ENCODE measurements at regions not wholly inside any gene's neighbourhood (a gene's known extent, or its start where the extent isn't known, plus 50 kb on each side); places are given as distances from the start of the nearest gene placed in this dataset.

- DNase-seq: no peak
These were observed 335.3 kb downstream of the CTTN start for GRCh38 chr11:70733327-70734325.

DNA sequence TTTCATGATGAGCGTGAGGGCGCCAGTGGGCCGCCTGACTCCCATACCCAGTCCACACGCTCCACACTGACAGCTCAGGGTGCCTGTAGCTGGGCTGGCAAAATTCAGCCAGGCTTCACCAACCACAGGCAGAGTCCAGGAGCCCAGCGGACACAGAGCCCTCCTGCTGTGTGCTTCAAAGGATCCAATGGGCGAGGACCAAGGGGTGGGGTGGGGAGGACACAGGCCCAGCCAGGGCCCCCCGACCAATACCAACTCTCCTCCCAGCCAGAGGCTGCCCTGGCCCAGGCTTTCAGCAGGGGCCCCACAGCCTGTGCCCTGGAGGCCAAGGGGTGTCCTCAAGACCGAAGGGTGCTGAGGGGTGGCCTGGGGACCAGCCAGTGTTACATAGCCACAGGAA is 336.1 kb downstream of the CTTN start:
- no peak for DNase-seq

DNA sequence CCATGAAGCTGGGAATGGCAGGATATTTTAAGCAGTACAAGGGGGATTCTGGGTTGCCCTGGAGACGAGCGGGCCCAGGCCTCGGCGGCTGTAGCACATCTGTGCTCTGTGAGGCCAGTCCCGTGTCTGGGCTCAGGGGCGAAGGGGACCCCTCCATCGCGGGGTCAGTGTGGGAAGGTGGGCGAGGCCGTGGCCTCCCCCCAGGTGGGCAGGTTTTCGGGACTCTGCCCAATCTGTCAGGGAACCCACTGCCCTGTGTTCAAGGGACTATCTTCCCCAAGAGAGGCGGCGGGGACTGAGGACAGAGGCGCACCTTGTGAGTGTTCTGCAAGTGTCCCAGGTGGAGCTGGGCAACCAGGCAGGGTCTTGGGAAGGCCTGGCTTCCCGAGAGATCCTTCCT is 336.6 kb downstream of the CTTN start:
- no peak for DNase-seq

GRCh38 chr11:70735976-70736375 is 337.6 kb downstream of the CTTN start:
- DNase-seq: no peak

- DNase-seq: no peak
These were observed 338.1 kb downstream of the CTTN start for GRCh38 chr11:70736461-70736860.

GRCh38 chr11:70736937-70737640 is 338.8 kb downstream of the CTTN start:
- DNase-seq: no peak

- DNase-seq: no peak
These were observed 339.7 kb downstream of the CTTN start for GRCh38 chr11:70737816-70738630.

- DNase-seq: no peak
These were observed 340.3 kb downstream of the CTTN start for GRCh38 chr11:70738661-70739060.

DNA sequence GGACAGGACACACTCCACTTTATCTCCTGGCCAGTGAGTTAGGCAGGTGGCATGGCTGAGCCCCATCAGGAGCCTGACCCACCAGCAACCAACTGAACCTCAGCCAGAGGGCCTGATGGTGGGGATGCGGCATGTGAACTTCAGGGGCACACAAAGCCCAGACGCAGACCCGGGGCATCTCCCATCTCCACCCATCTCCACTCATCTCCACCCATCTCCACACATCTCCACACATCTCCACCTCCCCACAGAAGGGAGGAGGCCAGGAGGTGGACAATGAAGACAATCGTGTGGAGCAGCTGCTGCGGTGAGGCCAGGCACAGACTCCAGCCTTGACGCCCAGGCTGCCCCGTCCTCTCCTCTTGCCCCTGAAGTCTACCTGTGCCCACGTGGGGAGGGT is 340.8 kb downstream of the CTTN start:
- no peak for DNase-seq

- no peak for DNase-seq
These were observed 341.6 kb downstream of the CTTN start for GRCh38 chr11:70739811-70740487.

DNA sequence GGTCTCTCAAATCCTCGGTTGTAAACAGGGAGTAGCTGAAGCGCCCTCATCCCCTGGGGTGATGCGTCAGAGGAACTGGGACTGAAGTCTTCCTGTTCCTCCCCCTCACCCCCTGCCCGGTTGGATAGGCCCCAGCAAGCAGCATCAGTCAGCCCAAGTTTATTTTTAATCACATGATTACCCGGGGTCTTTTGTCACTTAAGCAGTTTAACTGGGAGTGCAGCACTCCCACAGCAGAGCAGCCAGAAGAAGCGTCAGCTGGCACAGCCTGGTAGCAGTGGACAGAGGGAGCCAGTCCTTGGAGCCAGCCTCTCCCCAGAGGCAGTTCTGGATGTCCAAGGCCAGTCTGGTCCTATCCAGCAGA is 342.1 kb downstream of the CTTN start:
- DNase-seq: no peak

- no peak for DNase-seq
These were observed 342.8 kb downstream of the CTTN start for GRCh38 chr11:70741085-70741484.

DNA sequence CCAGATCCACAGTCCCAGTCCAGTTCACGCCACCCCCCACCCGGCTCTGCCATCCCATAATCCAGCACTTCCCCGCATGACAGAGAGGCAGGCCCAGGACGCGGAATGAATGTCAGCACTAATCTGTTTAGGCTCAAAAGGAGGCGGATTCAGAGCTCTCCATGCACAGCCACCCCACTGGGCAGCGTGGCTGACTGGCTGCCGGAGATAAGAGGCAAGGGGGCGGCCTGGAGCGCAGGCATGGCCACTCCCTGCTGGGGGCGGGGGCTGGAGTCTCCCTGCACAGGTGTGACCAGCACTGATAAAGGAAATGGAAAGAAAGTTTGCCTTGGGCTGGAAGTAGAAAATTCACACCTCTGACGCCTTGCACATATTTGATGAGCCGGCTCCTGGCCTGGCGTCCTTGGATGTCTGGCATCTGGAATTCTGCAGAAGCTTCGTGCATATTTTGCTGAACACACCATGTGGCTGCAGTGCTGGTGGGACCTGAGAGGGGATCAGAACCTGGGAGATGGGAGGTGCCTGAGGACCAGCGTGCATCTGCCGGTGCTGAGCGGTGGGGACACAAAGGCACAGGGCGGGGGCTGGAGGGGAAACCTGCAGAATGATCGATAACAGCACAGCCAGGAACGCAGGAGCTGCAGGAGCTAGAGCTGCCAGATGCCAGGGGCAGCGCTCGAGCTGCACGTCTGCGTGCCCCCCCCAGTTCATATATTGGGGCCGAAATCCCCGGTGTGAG is 344.4 kb downstream of the CTTN start:
- DNase-seq: no peak

DNA sequence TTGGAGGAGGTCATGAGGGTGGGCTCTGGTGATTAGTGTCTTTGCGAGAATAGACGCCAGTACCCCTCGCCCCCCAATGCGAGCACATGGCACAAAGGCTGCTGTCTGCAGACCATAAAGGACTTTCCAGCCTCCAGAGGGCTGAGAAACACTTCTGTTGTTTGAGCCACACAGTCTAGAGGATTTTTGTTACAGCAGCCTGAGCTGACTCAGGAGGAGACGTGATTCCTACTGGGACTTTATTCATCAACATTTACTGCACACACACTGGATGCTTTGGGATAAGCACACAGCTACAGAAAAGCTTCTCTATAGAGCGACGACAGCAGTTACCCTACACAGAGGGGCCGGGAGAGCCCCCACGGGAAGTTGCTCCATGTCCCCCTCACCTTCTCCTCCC is 345.0 kb downstream of the CTTN start:
- no peak for DNase-seq

GRCh38 chr11:70743941-70744351 is 345.6 kb downstream of the CTTN start:
- no peak for DNase-seq

DNA sequence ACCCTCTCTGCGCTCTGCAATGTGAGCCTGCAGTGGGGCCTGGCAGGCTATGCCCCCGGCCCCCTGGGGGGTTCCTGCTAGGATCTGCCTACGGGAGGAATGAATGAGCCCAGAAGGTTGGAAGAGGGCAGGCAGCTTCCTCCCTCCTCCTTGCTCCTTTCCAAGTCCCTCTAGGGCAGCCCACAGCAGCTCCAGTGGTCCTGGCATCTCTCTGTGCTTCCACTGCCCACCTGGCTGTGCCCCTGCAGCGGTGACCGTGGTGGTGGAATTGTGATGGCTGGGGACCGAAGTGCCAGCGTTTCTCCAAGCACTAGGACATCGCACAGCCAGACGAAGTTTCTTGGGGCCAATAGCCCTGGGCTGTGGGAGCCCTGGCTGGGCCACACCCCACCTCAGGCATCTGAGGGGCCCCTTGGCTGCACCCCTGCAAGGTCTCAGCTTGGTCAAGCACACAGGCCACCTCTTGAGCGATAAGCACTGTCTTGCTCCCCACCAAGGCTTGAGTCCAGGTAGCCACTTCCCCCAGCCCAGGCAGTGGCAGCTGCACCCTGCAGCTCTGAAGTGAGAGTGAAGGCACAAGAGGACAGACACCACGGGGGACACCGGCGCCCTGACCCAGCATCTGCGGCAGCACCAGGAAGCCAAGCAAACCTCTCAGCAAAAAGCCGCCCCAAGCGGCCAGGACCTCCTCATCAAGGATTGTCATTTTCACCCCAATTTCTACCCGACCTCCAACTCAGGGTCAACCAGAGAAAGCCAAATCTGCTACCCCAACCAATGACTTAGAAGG is 346.3 kb downstream of the CTTN start:
- DNase-seq: no peak

GRCh38 chr11:70745451-70745850 is 347.1 kb downstream of the CTTN start:
- no peak for DNase-seq

DNA sequence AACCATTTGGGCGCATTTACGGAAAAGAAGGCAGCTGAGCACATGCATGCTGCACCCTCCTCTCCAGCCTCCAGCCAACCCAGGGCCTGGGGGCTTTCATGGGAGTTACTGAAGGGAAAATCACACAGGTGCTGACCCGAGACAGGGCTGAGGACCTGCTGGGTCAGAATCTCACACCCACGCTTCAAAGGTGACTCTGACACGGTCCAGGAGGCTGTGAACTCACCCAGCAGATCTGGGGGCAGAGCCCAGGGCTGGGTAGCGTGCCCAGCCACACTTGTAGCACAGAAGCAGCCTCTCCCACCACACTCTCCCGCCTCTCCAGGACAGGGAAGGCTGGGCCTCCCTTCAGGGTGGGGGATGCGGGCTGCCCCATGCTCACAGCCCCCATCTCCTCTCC is 347.6 kb downstream of the CTTN start:
- no peak for DNase-seq

DNA sequence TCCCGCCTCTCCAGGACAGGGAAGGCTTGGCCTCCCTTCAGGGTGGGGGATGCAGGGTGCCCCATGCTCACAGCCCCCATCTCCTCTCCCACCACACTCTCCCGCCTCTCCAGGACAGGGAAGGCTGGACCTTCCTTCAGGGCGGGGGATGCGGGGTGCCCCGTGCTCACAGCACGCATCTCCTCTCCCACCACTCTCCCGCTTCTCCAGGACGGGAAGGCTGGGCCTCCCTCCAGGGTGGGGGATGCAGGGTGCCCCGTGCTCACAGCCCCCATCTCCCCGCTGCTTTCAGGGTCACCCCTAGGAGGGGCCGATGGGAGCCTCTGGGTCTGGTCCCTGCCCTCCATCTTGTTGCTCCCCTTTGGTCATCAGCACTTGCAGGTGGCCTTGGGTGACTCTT is 348.0 kb downstream of the CTTN start:
- no peak for DNase-seq

DNA sequence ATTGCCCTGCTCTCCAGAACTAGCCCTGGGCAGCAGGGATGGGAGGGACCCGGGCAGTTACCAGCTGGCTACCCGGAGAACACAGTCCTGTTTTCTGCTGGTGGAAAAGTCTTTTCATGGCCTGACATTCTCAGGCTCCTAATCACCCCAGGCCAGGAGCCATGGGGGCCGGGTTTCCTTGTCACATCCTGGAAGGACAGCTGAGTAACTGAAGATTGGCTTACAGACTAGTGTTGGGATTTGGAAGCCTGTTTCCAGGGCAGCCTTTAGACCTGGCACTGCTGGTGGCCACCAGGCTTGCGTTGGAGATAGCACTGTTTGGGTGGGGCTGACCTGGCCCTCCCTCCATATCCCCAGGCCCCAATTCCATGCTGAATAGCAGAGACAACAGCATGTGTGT is 349.0 kb downstream of the CTTN start:
- no peak for DNase-seq

GRCh38 chr11:70747921-70748320 is 349.6 kb downstream of the CTTN start:
- DNase-seq: no peak
